HG02759 (cell line): ENCODE measurements at regions not wholly inside any gene's neighbourhood (a gene's known extent, or its start where the extent isn't known, plus 50 kb on each side); places are given as distances from the start of the nearest gene placed in this dataset.

Source experiments
- ATAC-seq: cut with Tn5 transposase; IDR thresholded peaks from one replicate; pipeline ENCODE4 v1.9.1; 2021; ENCODE audit warnings: mild to moderate bottlenecking, moderate library complexity; ENCODE audit not compliant: unreplicated experiment

GRCh38 chr2:150569761-150570160 is 82.3 kb upstream of the RND3 start:
- ATAC-seq, result no peak

DNA sequence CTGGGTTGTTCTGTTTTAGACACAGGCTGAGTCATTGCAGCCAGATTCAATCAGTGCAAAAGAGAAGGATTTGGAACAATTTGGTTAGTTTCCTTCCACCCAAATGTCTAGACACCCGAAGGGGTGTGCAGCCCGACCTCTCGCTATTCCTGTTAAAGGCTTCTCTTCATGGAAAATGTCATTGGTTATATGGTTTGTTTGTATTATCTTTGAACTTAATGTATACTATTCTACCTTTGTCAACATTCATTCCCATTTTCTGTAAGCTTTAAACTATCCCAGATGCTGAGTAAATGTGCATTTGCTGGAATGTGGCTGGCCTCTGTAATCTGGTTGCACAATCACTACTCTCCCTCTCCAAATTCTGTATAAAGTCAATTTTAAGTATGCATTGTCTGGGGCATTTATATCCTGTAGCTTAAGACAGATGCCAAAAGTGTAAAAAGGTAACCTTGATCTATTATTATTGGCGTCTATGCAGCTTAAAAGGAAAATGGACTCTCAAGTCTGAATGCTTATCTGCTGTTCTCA is 80.4 kb upstream of the RND3 start:
- ATAC-seq, result no peak

DNA sequence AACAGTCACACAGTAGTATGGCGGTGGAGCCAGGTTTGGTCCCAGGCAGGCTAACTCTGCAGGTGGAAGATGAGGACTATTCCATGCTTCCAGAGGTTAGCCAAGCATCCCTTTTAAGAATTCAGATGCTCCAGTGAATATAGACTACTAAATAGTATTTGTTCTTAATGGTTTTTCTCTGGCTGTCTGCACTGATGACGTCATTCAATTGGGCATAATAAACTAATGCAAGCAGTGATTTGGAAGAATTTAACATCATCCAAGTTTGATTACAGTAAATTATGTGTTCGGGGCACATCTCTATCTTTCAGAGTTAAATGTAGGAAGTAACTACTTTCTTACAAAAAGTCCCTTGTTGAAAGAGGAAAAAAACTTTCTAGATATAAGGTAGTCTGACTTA is 78.8 kb upstream of the RND3 start:
- no peak for ATAC-seq

- ATAC-seq, result no peak
These were observed 73.6 kb upstream of the RND3 start for GRCh38 chr2:150561076-150561475.

- no peak for ATAC-seq
These were observed 69.6 kb upstream of the RND3 start for GRCh38 chr2:150557020-150557600.

- ATAC-seq, result no peak
These were observed 68.3 kb upstream of the RND3 start for GRCh38 chr2:150555611-150556356.

DNA sequence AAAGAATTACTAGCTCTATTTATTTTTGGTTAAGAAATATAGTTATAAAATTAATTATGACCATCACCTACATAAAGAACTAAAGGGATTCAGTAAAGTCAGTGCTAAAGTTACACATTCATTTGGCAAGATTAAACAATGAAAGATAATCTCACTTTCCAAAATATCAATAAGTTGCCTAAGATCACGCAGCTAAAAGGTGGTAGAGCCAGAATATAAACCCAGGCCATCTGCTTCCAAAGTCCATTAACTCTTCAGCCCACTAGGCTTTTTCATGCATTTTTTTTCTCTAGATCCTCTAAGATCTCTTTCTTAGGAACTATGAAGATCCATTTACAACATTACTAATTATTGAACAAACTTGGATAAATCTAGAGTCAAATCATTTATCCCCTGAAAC is 66.6 kb upstream of the RND3 start:
- no peak for ATAC-seq

GRCh38 chr2:150552041-150552820 is 64.8 kb upstream of the RND3 start:
- no peak for ATAC-seq

DNA sequence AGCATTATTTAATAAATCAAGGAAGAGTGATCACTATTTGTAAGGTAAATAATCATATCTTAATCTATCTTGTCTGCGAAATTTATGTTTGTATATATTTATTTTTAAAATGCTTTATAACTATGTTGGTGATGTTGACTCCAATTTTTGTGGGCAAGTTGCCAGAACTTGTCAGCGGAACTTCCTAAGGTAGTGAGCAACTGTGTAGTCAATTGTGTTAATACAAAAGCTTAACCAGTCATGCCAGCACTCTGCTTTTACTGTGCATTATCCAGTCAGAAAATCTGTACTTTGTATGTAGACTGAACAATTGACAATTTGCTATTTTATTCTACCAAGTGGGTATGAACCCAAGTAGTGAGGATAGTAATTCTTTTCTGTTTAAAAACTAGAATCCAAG is 61.9 kb upstream of the RND3 start:
- ATAC-seq, result no peak

GRCh38 chr2:150548527-150548926 is 61.1 kb upstream of the RND3 start:
- peak; percentile 65 for ATAC-seq

GRCh38 chr2:150545916-150546315 is 58.4 kb upstream of the RND3 start:
- no peak for ATAC-seq

- no peak for ATAC-seq
These were observed 57.3 kb upstream of the RND3 start for GRCh38 chr2:150544731-150545130.

DNA sequence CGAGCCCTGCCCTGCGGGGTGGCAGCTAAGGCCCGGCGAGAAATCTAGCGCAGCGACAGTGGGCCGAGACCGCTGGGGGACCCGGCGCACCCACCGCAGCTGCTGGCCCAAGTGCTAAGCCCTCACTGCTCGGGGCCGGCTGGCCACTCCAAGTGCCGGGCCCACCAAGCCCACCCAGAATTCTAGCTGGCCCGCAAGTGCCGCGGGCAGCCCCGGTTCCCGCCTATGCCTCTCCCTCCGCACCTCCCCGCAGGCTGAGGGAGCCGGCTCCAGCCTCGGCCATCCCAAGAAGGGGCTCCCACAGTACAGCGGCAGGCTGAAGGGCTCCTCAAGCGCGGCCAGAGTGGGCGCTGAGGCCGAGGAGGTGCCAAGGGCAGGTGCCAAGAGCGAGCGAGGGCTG is 55.2 kb upstream of the RND3 start:
- ATAC-seq, result no peak

- no peak for ATAC-seq
These were observed 54.7 kb upstream of the RND3 start for GRCh38 chr2:150542172-150542571.

GRCh38 chr2:150538651-150539201 is 51.3 kb upstream of the RND3 start:
- no peak for ATAC-seq
